Neural cell (in vitro differentiated cells): ENCODE measurements at regions not wholly inside any gene's neighbourhood (a gene's known extent, or its start where the extent isn't known, plus 50 kb on each side); places are given as distances from the start of the nearest gene placed in this dataset.

ENCODE experiments used
- H2AFZ ChIP-seq: fragments of 200-600, 300-800 bp; sonication (generic), shearing (Covaris generic); 2 replicates; pipeline ENCODE4 v1.6.0; 2014; ENCODE audit warnings: low read depth, mild to moderate bottlenecking, antibody characterized with exemption, low read length, moderate library complexity
- H3F3A ChIP-seq: fragments of 200-600 bp; shearing (Covaris generic); 2 replicates; pipeline ENCODE4 v1.6.1; 2016; ENCODE audit warnings: mild to moderate bottlenecking, moderate library complexity, mixed read lengths, antibody characterized with exemption, low read length; ENCODE audit not compliant: insufficient read depth, poor library complexity, severe bottlenecking
- H3K27ac ChIP-seq: fragments of 200-600, 300-800 bp; sonication (generic), shearing (Covaris generic); 2 replicates; pipeline ENCODE4 v1.5.1; 2014; ENCODE audit warnings: mild to moderate bottlenecking, low read length, moderate library complexity
- H3K27me3 ChIP-seq: fragments of 300-800, 200-600 bp; sonication (generic), shearing (Covaris generic); 2 replicates; pipeline ENCODE4 v1.6.0; 2014; ENCODE audit warnings: mild to moderate bottlenecking, low read depth, low read length, moderate library complexity; ENCODE audit not compliant: insufficient read depth
- H3K36me3 ChIP-seq: fragments of 300-800, 200-600 bp; sonication (generic), shearing (Covaris generic); 2 replicates; pipeline ENCODE4 v1.5.1; 2014; ENCODE audit warnings: mild to moderate bottlenecking, antibody characterized with exemption, low read length, moderate library complexity; ENCODE audit not compliant: insufficient read depth
- H3K4me2 ChIP-seq: fragments of 300-800, 200-600 bp; sonication (generic), shearing (Covaris generic); 2 replicates; pipeline ENCODE4 v1.6.0; 2014; ENCODE audit warnings: mild to moderate bottlenecking, low read length
- H3K4me3 ChIP-seq: fragments of 300-800, 200-600 bp; sonication (generic), shearing (Covaris generic); 2 replicates; pipeline ENCODE4 v1.5.1; 2014; ENCODE audit warnings: mild to moderate bottlenecking, low read length, moderate library complexity
- H3K79me2 ChIP-seq: fragments of 200-600 bp; shearing (Covaris generic); replicated peaks from 2 replicates; pipeline ENCODE4 v1.6.0; 2014; ENCODE audit warnings: mild to moderate bottlenecking, low read length, moderate library complexity; ENCODE audit not compliant: insufficient read depth
- H3K9ac ChIP-seq: fragments of 300-800, 200-600 bp; sonication (generic), shearing (Covaris generic); 2 replicates; pipeline ENCODE4 v1.6.1; 2016; ENCODE audit warnings: mild to moderate bottlenecking, low read length, mixed read lengths
- H3K9me2 ChIP-seq: fragments of 200-600 bp; shearing (Covaris generic); 2 replicates; pipeline ENCODE4 v1.6.1; 2016; ENCODE audit warnings: mild to moderate bottlenecking, low read length, mixed read lengths; ENCODE audit not compliant: insufficient read depth
- H3K9me3 ChIP-seq: fragments of 200-600, 300-800 bp; sonication (generic), shearing (Covaris generic); 2 replicates; pipeline ENCODE4 v1.6.1; 2016; ENCODE audit warnings: mild to moderate bottlenecking, mixed run types, low read length, moderate library complexity, mixed read lengths
- H4K20me1 ChIP-seq: fragments of 200-600 bp; shearing (Covaris generic); 2 replicates; pipeline ENCODE4 v1.6.1; 2016; ENCODE audit warnings: mild to moderate bottlenecking, mixed run types; ENCODE audit not compliant: insufficient read depth
- EP300 ChIP-seq: fragments of 450-650 bp; conservative IDR thresholded peaks from 2 replicates; pipeline ENCODE4 v1.6.1; 2014; ENCODE audit warnings: antibody characterized with exemption, mild to moderate bottlenecking, moderate library complexity; ENCODE audit not compliant: poor library complexity, severe bottlenecking
- EZH2 ChIP-seq: fragments of 200-600, 300-800 bp; shearing (Covaris generic), sonication (generic); IDR thresholded peaks from 2 replicates; pipeline ENCODE4 v1.6.1; 2014; ENCODE audit warnings: antibody characterized with exemption, low read length, borderline replicate concordance, mild to moderate bottlenecking; ENCODE audit not compliant: insufficient read depth, poor library complexity, severe bottlenecking
- MXI1 ChIP-seq: fragments of 450-650 bp; conservative IDR thresholded peaks from 2 replicates; pipeline ENCODE4 v1.6.1; 2014; ENCODE audit warnings: antibody characterized with exemption, mild to moderate bottlenecking; ENCODE audit not compliant: poor library complexity, severe bottlenecking
- POLR2AphosphoS5 ChIP-seq: IDR thresholded peaks from 2 replicates; pipeline ENCODE4 v1.6.1; 2012
- RAD21 ChIP-seq: fragments of 450-650 bp; conservative IDR thresholded peaks from 2 replicates; pipeline ENCODE4 v1.6.1; 2014; ENCODE audit warnings: antibody characterized with exemption, mild to moderate bottlenecking, moderate library complexity
- REST ChIP-seq: IDR thresholded peaks from 2 replicates; pipeline ENCODE4 v1.6.1; 2012; ENCODE audit warnings: borderline replicate concordance
- SMC3 ChIP-seq: fragments of 450-650 bp; conservative IDR thresholded peaks from 2 replicates; pipeline ENCODE4 v1.6.1; 2014; ENCODE audit warnings: antibody characterized with exemption, mild to moderate bottlenecking, moderate library complexity; ENCODE audit not compliant: poor library complexity
- TAF1 ChIP-seq: IDR thresholded peaks from 2 replicates; pipeline ENCODE4 v1.6.1; 2012; ENCODE audit warnings: low read depth
- TF ChIP-seq, protein P1 (sequence below): fragments of 450-650 bp; IDR thresholded peaks from 2 replicates; pipeline ENCODE4 v1.5.1; 2014; ENCODE audit warnings: antibody characterized with exemption, mild to moderate bottlenecking, moderate library complexity; ENCODE audit not compliant: poor library complexity, severe bottlenecking

DNA sequence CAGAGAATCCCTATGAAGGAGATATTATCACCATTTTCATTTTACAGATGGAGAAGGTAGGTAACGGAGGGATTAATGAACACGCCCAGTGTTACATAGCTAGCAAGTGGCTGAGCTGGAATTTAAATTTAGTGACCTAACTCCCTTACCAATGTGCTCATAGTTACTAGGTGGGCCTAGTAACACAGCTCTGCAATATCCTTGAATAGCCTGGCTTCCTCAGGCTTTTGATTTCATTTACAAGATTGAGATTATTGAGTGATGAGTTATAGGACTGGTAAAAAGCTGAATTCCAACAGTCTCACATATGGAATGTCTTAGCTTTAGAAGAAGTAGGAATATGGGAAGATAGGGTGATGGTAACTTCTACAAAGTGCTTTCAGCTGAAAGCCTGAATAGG lies 336.3 kb upstream of the KIF2A start (continued):
- no peak for TF ChIP-seq REST

DNA sequence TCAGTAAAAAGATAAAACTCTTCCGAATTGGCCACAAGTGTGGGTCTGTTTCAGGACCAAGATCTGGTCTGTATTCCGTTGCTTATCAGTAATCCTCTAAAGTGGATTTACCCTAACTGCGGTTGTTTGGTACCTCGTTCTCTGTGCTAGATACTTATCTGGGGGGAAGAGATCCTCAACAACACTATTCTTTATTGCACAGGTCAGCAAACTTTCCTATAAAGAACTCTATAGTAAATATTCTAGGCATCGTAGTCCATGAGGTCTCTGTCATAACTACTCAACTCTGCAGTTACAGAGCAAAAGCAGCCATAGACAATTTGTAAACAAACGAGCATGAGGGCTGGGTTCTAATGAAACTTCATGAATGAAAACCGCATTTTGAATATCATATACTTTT lies 335.8 kb upstream of the KIF2A start:
- Histone ChIP-seq H3F3A (no peaks in the 10 kb centered on the region), H3K4me2 (no peak overlapping the region), H3K27ac (no peak overlapping the region), H3K9ac (no peak overlapping the region), H3K79me2 (no peaks in the 10 kb centered on the region), H3K9me3 (no peaks in the 10 kb centered on the region), H4K20me1 (no peaks in the 10 kb centered on the region), H3K36me3 (no peaks in the 10 kb centered on the region), H3K4me3 (no peak overlapping the region), H2AFZ (no peak overlapping the region), H3K9me2 (no peaks in the 10 kb centered on the region), H3K27me3 (no peaks in the 10 kb centered on the region)
- TF ChIP-seq REST (no peak), MXI1 (no peak), POLR2AphosphoS5 (no peak), EZH2 (no peak), SMC3 (no peak), EP300 (no peak), RAD21 (no peak), TAF1 (no peak)
- TF ChIP-seq, protein P1, sequence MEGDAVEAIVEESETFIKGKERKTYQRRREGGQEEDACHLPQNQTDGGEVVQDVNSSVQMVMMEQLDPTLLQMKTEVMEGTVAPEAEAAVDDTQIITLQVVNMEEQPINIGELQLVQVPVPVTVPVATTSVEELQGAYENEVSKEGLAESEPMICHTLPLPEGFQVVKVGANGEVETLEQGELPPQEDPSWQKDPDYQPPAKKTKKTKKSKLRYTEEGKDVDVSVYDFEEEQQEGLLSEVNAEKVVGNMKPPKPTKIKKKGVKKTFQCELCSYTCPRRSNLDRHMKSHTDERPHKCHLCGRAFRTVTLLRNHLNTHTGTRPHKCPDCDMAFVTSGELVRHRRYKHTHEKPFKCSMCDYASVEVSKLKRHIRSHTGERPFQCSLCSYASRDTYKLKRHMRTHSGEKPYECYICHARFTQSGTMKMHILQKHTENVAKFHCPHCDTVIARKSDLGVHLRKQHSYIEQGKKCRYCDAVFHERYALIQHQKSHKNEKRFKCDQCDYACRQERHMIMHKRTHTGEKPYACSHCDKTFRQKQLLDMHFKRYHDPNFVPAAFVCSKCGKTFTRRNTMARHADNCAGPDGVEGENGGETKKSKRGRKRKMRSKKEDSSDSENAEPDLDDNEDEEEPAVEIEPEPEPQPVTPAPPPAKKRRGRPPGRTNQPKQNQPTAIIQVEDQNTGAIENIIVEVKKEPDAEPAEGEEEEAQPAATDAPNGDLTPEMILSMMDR: no peak
